ENCODE measurements at regions not wholly inside any gene's neighbourhood (a gene's known extent, or its start where the extent isn't known, plus 50 kb on each side); places are given as distances from the start of the nearest gene placed in this dataset.
A peak's percentile ranks its signal among the peaks of the same experiment; 100 is the strongest.

- 40% methylated on average over 14 of the region's 20 CpGs for WGBS (ENCODE audit: low lambda C conversion rate, missing lambda C conversion rate)
- no peak for DNase-seq (ENCODE audit: low spot score)
- Histone ChIP-seq H3K4me1 (ENCODE audit: insufficient read depth) (peaks cover 40% of the 10 kb centered on the region), H3K79me2 (peaks cover 25% of the 10 kb centered on the region), H3K9me2 (replicated peaks; ENCODE audit: insufficient read depth) (no peaks in the 10 kb centered on the region), H4K20me1 (ENCODE audit: insufficient read depth, poor library complexity, severe bottlenecking) (no peaks in the 10 kb centered on the region), H3K4me2 (peak overlapping the region; percentile 97), H3K36me3 (replicated peaks; ENCODE audit: insufficient read depth, low read depth) (no peaks in the 10 kb centered on the region), H3K27me3 (no peaks in the 10 kb centered on the region), H3K4me3 (peak overlapping the region; percentile 23), H3K27ac (peak overlapping the region; percentile 97), H2AFZ (no peak overlapping the region), H3K9me3 (ENCODE audit: low read depth) (no peaks in the 10 kb centered on the region)
- TF ChIP-seq CTCF (IDR thresholded peaks at IDR 0.05; ENCODE audit: poor library complexity) (no peak), EZH2 (IDR thresholded peaks at IDR 0.05; ENCODE audit: borderline replicate concordance) (no peak), EZH2phosphoT487 (IDR thresholded peaks at IDR 0.05; ENCODE audit: low read depth, severe bottlenecking, unreplicated experiment) (no peak)
Measured at GRCh38 chr16:85235991-85236817, 123.9 kb upstream of the CIBAR2 start.

- Histone ChIP-seq H3K27ac (peak overlapping the region; percentile 97), H3K9me3 (ENCODE audit: low read depth) (no peaks in the 10 kb centered on the region), H3K4me1 (ENCODE audit: insufficient read depth) (peaks cover 40% of the 10 kb centered on the region), H2AFZ (no peak overlapping the region), H3K9me2 (replicated peaks; ENCODE audit: insufficient read depth) (no peaks in the 10 kb centered on the region), H3K79me2 (peaks cover 30% of the 10 kb centered on the region), H4K20me1 (ENCODE audit: insufficient read depth, poor library complexity, severe bottlenecking) (no peaks in the 10 kb centered on the region), H3K4me2 (no peak overlapping the region), H3K4me3 (no peak overlapping the region), H3K36me3 (replicated peaks; ENCODE audit: insufficient read depth, low read depth) (no peaks in the 10 kb centered on the region), H3K27me3 (no peaks in the 10 kb centered on the region)
- no peak for DNase-seq (ENCODE audit: low spot score)
- 69% methylated on average over 5 of the region's 5 CpGs for WGBS (ENCODE audit: low lambda C conversion rate, missing lambda C conversion rate)
- TF ChIP-seq CTCF (IDR thresholded peaks at IDR 0.05; ENCODE audit: poor library complexity), result no peak
Measured at GRCh38 chr16:85236818-85237150, 124.5 kb upstream of the CIBAR2 start.

GRCh38 chr16:85237817-85238216 lies 125.5 kb upstream of the CIBAR2 start:
- no peaks in the 10 kb centered on the region for H3K9me3 ChIP-seq (ENCODE audit: low read depth)
- H3K4me1 ChIP-seq (ENCODE audit: insufficient read depth), result peaks cover 35% of the 10 kb centered on the region
- no peaks in the 10 kb centered on the region for H3K27me3 ChIP-seq
- no peaks in the 10 kb centered on the region for H4K20me1 ChIP-seq (ENCODE audit: insufficient read depth, poor library complexity, severe bottlenecking)
- no peak for DNase-seq (ENCODE audit: low spot score)
- H3K4me3 ChIP-seq, result no peak overlapping the region
- WGBS (ENCODE audit: low lambda C conversion rate, missing lambda C conversion rate), result 74% methylated on average over 6 of the region's 6 CpGs
- H3K27ac ChIP-seq, result peak overlapping the region; percentile 97
- H3K4me2 ChIP-seq, result peak overlapping the region; percentile 42
- H3K36me3 ChIP-seq (replicated peaks; ENCODE audit: insufficient read depth, low read depth), result no peaks in the 10 kb centered on the region
- no peak for TF ChIP-seq CTCF (IDR thresholded peaks at IDR 0.05; ENCODE audit: poor library complexity)
- no peak for TF ChIP-seq EZH2 (IDR thresholded peaks at IDR 0.05; ENCODE audit: borderline replicate concordance)
- TF ChIP-seq EZH2phosphoT487 (IDR thresholded peaks at IDR 0.05; ENCODE audit: low read depth, severe bottlenecking, unreplicated experiment), result no peak
- no peaks in the 10 kb centered on the region for H3K9me2 ChIP-seq (replicated peaks; ENCODE audit: insufficient read depth)
- H2AFZ ChIP-seq, result no peak overlapping the region
- peaks cover 30% of the 10 kb centered on the region for H3K79me2 ChIP-seq

Data from hepatocyte (in vitro differentiated cells).